Activated CD4-positive, alpha-beta T cell treated with anti-CD3 and anti-CD28 coated beads, Interleukin-2, amount 10 ng/mL, durations not matched to agents 24 days and 14 days (primary cell): ENCODE measurements at regions not wholly inside any gene's neighbourhood (a gene's known extent, or its start where the extent isn't known, plus 50 kb on each side); places are given as distances from the start of the nearest gene placed in this dataset.

Experiments
- DNase-seq: peaks from one replicate; pipeline ENCODE4 v3.0.0; 2022
- H3K27ac Mint-ChIP-seq: one replicate; pipeline ENCODE4 v1.8.0; 2022; ENCODE audit warnings: mild to moderate bottlenecking, mixed read lengths
- H3K27me3 Mint-ChIP-seq: one replicate; pipeline ENCODE4 v1.8.0; 2022; ENCODE audit warnings: mixed read lengths
- H3K36me3 Mint-ChIP-seq: one replicate; pipeline ENCODE4 v1.8.0; 2022; ENCODE audit warnings: low read depth, mild to moderate bottlenecking, mixed read lengths
- H3K4me1 Mint-ChIP-seq: one replicate; pipeline ENCODE4 v1.8.0; 2021; ENCODE audit warnings: mixed read lengths
- H3K4me3 Mint-ChIP-seq: one replicate; pipeline ENCODE4 v1.8.0; 2022; ENCODE audit warnings: mild to moderate bottlenecking, moderate library complexity, mixed read lengths
- H3K9me3 Mint-ChIP-seq: one replicate; pipeline ENCODE4 v1.8.0; 2021; ENCODE audit warnings: mixed read lengths
- intact Hi-C: fragments of 100-400 bp; cut with micrococcal nuclease; formaldehyde crosslinking; loops from one replicate; pipeline ENCODE4 v1.15.1; 2023

- Mint-ChIP-seq H3K27me3 (no peaks in the 10 kb centered on the region), H3K9me3 (no peaks in the 10 kb centered on the region), H3K4me3 (no peak overlapping the region), H3K36me3 (no peaks in the 10 kb centered on the region), H3K27ac (no peak overlapping the region), H3K4me1 (no peaks in the 10 kb centered on the region)
- DNase-seq: no peak
- intact Hi-C loops: no loop called here
These were observed 158.6 kb upstream of the GLI3 start for GRCh38 chr7:42395607-42396006.

- Mint-ChIP-seq H3K4me1 (no peaks in the 10 kb centered on the region), H3K27me3 (no peaks in the 10 kb centered on the region), H3K9me3 (no peaks in the 10 kb centered on the region), H3K27ac (no peak overlapping the region), H3K36me3 (no peaks in the 10 kb centered on the region), H3K4me3 (no peak overlapping the region)
- intact Hi-C loops: no loop called here
- no peak for DNase-seq
These were observed 155.8 kb upstream of the GLI3 start for GRCh38 chr7:42392826-42393225.

- no peaks in the 10 kb centered on the region for H3K9me3 Mint-ChIP-seq
- no peak overlapping the region for H3K4me3 Mint-ChIP-seq
- H3K36me3 Mint-ChIP-seq: no peaks in the 10 kb centered on the region
- DNase-seq: no peak
- no peaks in the 10 kb centered on the region for H3K27me3 Mint-ChIP-seq
- intact Hi-C loops: no loop called here
- H3K4me1 Mint-ChIP-seq: no peaks in the 10 kb centered on the region
- H3K27ac Mint-ChIP-seq: no peak overlapping the region
These were observed 152.7 kb upstream of the GLI3 start for GRCh38 chr7:42389697-42390096.

- no peak overlapping the region for H3K27ac Mint-ChIP-seq
- H3K27me3 Mint-ChIP-seq: no peaks in the 10 kb centered on the region
- H3K36me3 Mint-ChIP-seq: no peaks in the 10 kb centered on the region
- no peak overlapping the region for H3K4me3 Mint-ChIP-seq
- no peaks in the 10 kb centered on the region for H3K9me3 Mint-ChIP-seq
- no peaks in the 10 kb centered on the region for H3K4me1 Mint-ChIP-seq
- intact Hi-C loops: no loop called here
- no peak for DNase-seq
These were observed 148.9 kb upstream of the GLI3 start for GRCh38 chr7:42385912-42386311.

GRCh38 chr7:42381161-42381560 lies 144.2 kb upstream of the GLI3 start:
- Mint-ChIP-seq H3K27ac (no peak overlapping the region), H3K27me3 (no peaks in the 10 kb centered on the region), H3K9me3 (no peaks in the 10 kb centered on the region), H3K36me3 (no peaks in the 10 kb centered on the region), H3K4me3 (no peak overlapping the region), H3K4me1 (no peaks in the 10 kb centered on the region)
- no peak for DNase-seq
- intact Hi-C loops: no loop called here

GRCh38 chr7:42380401-42380800 lies 143.4 kb upstream of the GLI3 start:
- Mint-ChIP-seq H3K9me3 (no peaks in the 10 kb centered on the region), H3K27ac (no peak overlapping the region), H3K36me3 (no peaks in the 10 kb centered on the region), H3K4me1 (no peaks in the 10 kb centered on the region), H3K4me3 (no peak overlapping the region), H3K27me3 (no peaks in the 10 kb centered on the region)
- no peak for DNase-seq
- intact Hi-C loops: no loop called here

- DNase-seq: no peak
- H3K4me3 Mint-ChIP-seq: no peak overlapping the region
- intact Hi-C loops: no loop called here
- H3K27ac Mint-ChIP-seq: no peak overlapping the region
- no peaks in the 10 kb centered on the region for H3K36me3 Mint-ChIP-seq
- H3K4me1 Mint-ChIP-seq: no peaks in the 10 kb centered on the region
- H3K9me3 Mint-ChIP-seq: no peaks in the 10 kb centered on the region
- no peaks in the 10 kb centered on the region for H3K27me3 Mint-ChIP-seq
These were observed 141.1 kb upstream of the GLI3 start for GRCh38 chr7:42378149-42378548.

GRCh38 chr7:42373285-42373684 lies 136.3 kb upstream of the GLI3 start:
- H3K4me1 Mint-ChIP-seq: no peaks in the 10 kb centered on the region
- no peak overlapping the region for H3K4me3 Mint-ChIP-seq
- H3K36me3 Mint-ChIP-seq: no peaks in the 10 kb centered on the region
- H3K27ac Mint-ChIP-seq: no peak overlapping the region
- peaks cover 5% of the 10 kb centered on the region for H3K9me3 Mint-ChIP-seq
- no peak for DNase-seq
- H3K27me3 Mint-ChIP-seq: no peaks in the 10 kb centered on the region
- intact Hi-C loops: no loop called here

- no peak for DNase-seq
- H3K4me3 Mint-ChIP-seq: no peak overlapping the region
- intact Hi-C loops: no loop called here
- no peak overlapping the region for H3K27ac Mint-ChIP-seq
- no peaks in the 10 kb centered on the region for H3K27me3 Mint-ChIP-seq
- H3K9me3 Mint-ChIP-seq: peaks cover 8% of the 10 kb centered on the region
- H3K36me3 Mint-ChIP-seq: no peaks in the 10 kb centered on the region
- no peaks in the 10 kb centered on the region for H3K4me1 Mint-ChIP-seq
These were observed 135.5 kb upstream of the GLI3 start for GRCh38 chr7:42372479-42372878.

GRCh38 chr7:42359946-42360345 lies 122.9 kb upstream of the GLI3 start:
- no peaks in the 10 kb centered on the region for H3K4me1 Mint-ChIP-seq
- no peaks in the 10 kb centered on the region for H3K36me3 Mint-ChIP-seq
- H3K27me3 Mint-ChIP-seq: no peaks in the 10 kb centered on the region
- no peak overlapping the region for H3K4me3 Mint-ChIP-seq
- intact Hi-C loops: no loop called here
- no peak overlapping the region for H3K27ac Mint-ChIP-seq
- peaks cover 17% of the 10 kb centered on the region for H3K9me3 Mint-ChIP-seq
- DNase-seq: no peak

GRCh38 chr7:42351316-42351935 lies 114.4 kb upstream of the GLI3 start:
- H3K4me1 Mint-ChIP-seq: no peaks in the 10 kb centered on the region
- no peaks in the 10 kb centered on the region for H3K27me3 Mint-ChIP-seq
- H3K4me3 Mint-ChIP-seq: no peak overlapping the region
- H3K36me3 Mint-ChIP-seq: no peaks in the 10 kb centered on the region
- H3K9me3 Mint-ChIP-seq: no peaks in the 10 kb centered on the region
- no peak overlapping the region for H3K27ac Mint-ChIP-seq
- no peak for DNase-seq
- intact Hi-C loops: no loop called here

GRCh38 chr7:42350801-42351200 lies 113.8 kb upstream of the GLI3 start:
- Mint-ChIP-seq H3K36me3 (no peaks in the 10 kb centered on the region), H3K4me3 (no peak overlapping the region), H3K27ac (no peak overlapping the region), H3K4me1 (no peaks in the 10 kb centered on the region), H3K9me3 (no peaks in the 10 kb centered on the region), H3K27me3 (no peaks in the 10 kb centered on the region)
- DNase-seq: no peak
- intact Hi-C loops: no loop called here

- Mint-ChIP-seq H3K36me3 (no peaks in the 10 kb centered on the region), H3K4me3 (no peak overlapping the region), H3K27ac (no peak overlapping the region), H3K27me3 (no peaks in the 10 kb centered on the region), H3K4me1 (no peaks in the 10 kb centered on the region), H3K9me3 (no peaks in the 10 kb centered on the region)
- intact Hi-C loops: no loop called here
- no peak for DNase-seq
These were observed 111.6 kb upstream of the GLI3 start for GRCh38 chr7:42348631-42349030.

- H3K4me1 Mint-ChIP-seq: no peaks in the 10 kb centered on the region
- intact Hi-C loops: no loop called here
- H3K4me3 Mint-ChIP-seq: no peak overlapping the region
- no peak overlapping the region for H3K27ac Mint-ChIP-seq
- no peaks in the 10 kb centered on the region for H3K36me3 Mint-ChIP-seq
- no peaks in the 10 kb centered on the region for H3K9me3 Mint-ChIP-seq
- no peaks in the 10 kb centered on the region for H3K27me3 Mint-ChIP-seq
- DNase-seq: no peak
These were observed 111.1 kb upstream of the GLI3 start for GRCh38 chr7:42348071-42348470.

GRCh38 chr7:42347616-42348015 lies 110.6 kb upstream of the GLI3 start:
- Mint-ChIP-seq H3K9me3 (no peaks in the 10 kb centered on the region), H3K36me3 (no peaks in the 10 kb centered on the region), H3K27ac (no peak overlapping the region), H3K4me3 (no peak overlapping the region), H3K27me3 (no peaks in the 10 kb centered on the region), H3K4me1 (no peaks in the 10 kb centered on the region)
- intact Hi-C loops: no loop called here
- DNase-seq: no peak
